HG03520 (cell line): ENCODE measurements at regions not wholly inside any gene's neighbourhood (a gene's known extent, or its start where the extent isn't known, plus 50 kb on each side); places are given as distances from the start of the nearest gene placed in this dataset.
"Not testable (repeated sequence)": the region's sequence is repeated elsewhere in the genome, so short reads cannot be mapped to it uniquely, and the experiment has no call there.

Source experiments
- ATAC-seq: cut with Tn5 transposase; IDR thresholded peaks from one replicate; pipeline ENCODE4 v1.9.1; 2021; ENCODE audit warnings: mild to moderate bottlenecking, moderate library complexity; ENCODE audit not compliant: unreplicated experiment

DNA sequence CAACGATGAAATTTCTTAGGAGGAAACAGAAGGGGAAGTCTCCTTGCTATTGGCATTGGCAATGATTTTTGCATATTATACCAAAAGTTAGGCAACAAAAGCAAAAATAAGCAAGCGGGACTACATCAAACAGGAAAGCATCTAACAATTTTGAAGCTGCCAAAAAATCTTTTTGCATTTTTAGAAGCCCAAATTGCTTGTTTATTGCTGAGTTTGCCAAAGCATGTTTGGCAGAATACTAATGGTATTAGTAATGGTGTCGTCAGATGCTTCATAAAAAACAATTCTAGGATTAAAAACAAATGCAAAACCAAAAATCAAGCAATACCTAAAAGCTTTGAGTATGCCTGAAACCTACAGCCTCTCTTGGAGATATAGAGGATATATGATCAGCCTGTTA, 80.0 kb downstream of the GALR1 start:
- no peak for ATAC-seq

DNA sequence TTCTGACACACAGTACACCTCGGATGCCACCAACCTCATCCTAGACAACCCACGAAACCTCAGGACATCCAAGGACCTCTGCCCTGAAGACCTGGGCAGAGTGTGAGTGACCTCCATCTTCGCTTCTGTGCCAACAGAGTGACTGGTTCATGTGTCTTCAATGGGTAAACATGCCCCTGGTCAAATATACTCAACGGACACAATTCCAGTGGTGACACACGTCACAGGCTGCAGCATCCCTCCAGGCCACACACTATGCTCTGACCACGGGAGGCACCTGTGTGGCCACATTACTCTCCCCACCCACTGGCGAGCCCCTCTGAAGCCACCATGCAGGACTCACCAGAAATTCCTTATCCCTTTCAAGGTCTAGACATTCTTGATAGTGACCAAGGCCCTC, 85.2 kb downstream of the GALR1 start:
- no peak for ATAC-seq

DNA sequence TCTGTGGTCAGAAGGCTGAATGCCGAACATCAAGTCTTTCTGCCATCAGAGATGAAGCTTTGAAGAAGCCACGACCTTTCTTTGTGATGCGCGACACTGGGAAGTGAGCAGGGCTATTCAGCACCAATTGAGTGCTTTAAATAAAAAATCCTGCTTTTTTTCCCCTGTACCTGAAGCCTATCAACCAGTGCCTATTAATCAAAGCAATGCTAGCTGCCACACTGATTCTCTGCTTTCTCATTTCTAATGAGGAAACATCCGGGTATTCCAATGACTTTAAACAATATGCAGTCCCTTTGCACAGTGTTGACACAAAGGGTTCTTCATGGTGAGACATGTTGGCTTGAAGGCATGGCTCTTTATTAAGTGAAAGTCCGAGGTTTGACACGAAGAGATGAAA, 88.0 kb downstream of the GALR1 start:
- ATAC-seq = no peak

DNA sequence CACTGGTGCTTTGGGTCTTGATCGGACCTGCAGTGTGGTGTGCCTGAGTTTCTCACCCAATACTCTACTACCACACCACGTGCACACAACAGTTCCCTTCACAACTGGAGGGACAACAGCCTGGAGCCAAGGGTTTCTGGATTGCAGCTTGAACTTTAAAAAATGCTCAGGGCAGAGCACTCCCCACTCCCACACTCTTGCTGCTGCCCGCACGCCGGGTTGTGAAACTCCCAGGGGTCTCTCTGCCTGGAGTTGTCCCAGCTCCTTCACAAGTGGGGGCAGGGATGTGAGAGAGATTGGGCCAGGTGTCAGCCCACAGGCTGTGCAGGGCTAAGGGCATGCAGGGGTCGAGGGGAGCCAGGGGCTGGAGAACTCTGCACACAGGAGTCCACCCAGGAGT, 89.4 kb downstream of the GALR1 start:
- ATAC-seq = no peak

DNA sequence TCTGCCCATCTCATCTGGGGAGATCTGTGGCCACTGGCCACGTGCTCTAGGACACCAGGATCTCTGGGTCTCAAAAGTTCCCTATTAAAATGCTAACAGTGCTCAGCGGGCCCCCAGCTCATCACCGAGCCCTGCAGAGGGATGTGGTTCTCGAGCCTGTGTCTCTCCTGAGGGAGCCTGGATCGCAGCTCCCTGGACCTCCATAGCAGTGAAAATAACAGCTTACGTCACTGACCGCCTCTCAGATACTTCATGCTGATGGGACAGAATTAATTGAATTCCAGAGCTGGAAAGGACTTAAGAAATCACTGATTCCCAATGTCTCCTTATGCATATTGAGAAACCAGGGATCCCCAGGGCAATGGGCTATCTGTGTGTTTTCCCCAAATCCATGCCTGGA, 90.0 kb downstream of the GALR1 start:
- no peak for ATAC-seq

DNA sequence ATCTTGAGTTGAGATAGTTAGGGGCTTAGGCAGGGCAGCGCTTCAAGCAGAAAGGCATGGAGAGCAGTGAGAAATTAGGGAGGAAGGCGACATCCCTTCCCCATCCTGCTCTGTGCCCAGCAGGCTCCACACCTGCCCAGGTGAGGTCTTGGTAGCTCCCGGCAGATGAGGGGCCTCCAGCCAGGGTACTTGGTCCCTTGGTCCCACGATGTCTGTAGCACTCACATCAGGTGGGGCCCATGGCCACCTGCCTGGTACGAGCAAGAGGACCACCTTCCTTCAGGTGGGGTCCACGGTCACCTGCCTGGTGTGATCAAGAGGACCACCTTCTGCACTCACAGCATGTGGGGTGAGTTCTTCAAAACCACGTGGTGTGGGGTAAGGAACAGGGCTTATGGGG, 91.2 kb downstream of the GALR1 start:
- ATAC-seq = no peak

DNA sequence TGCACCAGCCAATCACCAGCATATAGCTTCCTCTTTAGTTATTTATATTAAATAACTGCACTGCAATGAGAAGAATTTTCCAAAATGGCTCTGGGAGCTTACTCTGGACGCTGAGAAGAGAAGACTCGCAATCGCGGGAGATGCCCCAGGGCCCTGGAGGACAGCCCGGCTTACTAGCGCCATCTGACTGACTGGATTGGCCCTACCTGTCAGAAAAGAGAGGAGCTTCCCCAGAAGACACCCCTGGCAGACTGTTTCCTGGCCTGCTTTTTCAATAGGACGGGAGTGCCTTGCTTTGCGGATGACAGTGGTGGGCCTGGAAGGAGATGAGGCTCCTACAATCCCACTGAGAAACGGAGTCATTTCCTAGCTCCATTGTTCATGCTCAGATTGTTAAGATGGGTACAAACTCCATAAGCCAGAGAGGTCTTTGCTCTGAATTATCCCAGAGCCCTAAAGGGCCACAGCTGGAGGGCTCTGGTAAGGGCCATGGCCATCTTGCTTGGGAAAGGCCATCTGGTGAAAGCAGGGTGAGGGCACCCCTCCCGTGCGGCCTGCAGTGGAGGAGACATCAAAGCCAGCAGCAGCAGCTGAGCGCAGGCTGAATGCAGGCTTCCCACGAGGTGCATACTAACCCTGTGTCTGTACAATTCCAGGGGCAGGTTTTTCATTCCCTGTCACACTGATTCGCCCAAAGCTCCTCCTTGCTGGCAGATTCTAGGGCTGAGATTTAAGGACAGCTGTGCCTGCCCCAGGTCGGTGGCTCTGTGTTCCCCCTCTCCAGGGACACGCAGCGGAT, 92.1 kb downstream of the GALR1 start:
- ATAC-seq = no peak

DNA sequence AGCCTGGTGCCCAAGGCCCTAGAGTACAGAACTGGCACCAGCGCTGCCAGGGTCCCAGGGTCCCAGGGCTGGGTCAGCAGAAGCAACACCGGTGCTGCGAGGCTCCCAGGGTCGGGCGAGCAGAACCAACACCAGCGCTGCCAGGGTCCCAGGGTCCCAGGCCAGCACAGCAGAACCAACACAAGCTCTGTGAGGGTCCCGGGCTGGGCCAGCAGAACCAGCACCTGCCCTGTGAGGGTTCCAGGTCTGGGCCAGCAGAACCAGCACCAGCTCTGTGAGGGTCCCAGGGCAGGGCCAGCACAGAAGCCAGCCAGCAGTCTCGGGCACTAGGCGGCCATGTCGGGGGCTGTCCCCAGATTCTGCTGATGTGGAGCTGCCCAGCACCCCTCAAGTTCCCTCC, 93.1 kb downstream of the GALR1 start:
- no peak for ATAC-seq

DNA sequence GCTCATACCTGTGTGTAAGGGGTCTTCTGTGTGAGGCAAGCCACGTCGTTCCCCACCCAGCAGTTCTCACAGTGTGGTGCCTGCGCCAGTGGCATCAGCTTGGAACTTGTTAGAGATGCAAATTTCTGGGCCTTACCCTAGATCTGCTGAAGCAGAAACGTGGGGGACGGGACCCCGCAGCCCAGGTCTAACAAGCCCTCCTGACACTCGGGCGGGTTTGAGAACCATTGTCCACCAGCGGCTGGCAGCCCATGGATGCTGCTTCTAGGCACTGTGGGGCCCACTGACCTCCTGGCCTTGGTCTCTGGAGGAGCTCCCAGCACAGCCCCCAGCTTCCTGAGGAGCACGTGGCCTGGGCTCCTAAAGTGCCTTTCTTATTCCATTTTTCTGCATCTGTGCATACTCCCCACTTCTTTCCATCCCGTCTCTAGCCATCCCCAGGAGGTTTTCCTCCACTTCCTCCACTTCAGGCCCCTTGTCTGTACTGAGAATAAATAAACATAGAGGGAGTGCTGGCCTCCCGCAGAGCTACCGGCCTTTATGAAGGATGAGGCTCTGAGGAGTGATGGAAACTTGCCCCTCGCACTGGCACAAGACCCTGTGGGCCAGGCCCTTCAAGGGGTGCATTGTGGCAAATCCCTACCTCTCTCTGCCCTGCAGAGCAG, 94.3 kb downstream of the GALR1 start:
- ATAC-seq = no peak

DNA sequence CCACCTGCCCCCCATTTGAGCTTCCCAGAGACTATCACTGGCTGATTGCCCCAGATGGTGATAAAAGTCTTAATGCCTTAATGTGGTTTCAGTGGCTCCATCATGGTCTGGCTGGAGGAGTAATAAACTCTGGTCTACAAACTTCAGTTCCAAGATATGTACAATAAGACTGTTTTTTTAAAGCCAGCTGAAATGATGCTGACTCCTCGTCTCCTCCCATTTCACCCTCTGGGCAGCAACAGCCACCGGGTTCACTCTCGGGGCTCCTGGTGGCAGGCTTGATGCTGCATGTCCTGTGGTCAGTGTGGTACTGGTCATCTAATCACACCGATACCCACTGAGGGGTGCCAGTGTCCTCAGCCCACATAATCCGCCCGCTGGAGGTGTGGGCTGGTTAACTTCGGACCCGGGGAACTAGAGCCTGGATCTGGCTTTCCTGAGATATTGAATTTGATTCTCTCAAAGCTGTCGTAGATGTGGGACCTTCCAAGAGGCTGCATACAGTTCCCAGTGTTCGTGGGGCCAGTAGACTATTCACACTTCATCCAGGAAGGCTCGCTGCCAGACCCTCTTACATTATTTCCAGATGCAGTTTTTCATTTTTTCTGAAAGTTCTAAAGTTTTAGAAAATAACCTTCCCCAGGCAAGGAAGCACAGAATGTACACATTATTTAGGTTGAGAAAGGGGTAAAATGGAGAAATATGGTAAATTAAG, 95.3 kb downstream of the GALR1 start:
- no peak for ATAC-seq

DNA sequence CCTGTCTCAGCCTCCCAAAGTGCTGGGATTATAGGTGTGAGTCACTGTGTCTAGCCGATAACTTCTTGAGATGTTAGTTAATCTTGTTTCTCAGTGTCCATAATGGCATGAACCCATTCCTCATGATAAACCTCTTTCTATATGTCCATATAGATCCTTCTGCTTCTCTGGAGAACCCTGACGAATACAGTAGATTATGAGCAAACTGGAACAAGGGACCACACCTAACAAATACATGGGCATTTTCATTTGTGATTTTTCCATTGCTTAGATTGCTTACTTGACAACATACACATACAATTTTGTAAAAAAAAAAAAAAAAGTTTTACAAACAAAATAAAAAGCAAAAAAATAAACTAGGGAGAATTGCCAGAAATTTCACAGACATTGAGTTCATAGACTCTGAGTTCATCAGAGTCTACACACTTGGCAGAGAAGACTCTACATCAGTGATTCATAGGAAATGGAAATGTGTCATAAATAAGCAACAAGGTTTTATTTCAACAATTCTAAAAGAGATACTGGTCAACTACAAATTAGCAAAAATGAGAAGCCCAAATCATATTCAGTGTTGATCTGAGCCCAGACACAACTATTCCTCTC, 96.7 kb downstream of the GALR1 start:
- ATAC-seq = no peak

DNA sequence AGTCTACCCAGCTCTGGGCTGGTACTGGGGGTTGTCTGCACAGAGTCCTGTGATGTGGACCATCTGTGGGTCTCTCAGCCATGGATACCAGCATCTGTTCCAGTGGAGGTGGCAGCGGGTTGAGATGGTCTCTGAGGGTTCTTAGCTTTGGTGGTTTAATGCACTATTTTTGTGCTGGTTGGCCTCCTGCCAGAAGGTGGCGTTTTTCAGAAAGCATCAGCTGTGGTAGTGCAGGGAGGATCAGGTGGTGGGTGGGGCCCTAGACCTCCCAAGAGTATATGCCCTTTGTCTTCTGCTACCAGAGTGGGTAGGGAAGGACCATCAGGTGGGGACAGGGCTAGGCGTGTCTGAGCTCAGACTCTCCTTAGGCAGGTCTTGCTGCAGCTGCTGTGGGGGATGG, 103.7 kb downstream of the GALR1 start:
- ATAC-seq = not testable (repeated sequence)

DNA sequence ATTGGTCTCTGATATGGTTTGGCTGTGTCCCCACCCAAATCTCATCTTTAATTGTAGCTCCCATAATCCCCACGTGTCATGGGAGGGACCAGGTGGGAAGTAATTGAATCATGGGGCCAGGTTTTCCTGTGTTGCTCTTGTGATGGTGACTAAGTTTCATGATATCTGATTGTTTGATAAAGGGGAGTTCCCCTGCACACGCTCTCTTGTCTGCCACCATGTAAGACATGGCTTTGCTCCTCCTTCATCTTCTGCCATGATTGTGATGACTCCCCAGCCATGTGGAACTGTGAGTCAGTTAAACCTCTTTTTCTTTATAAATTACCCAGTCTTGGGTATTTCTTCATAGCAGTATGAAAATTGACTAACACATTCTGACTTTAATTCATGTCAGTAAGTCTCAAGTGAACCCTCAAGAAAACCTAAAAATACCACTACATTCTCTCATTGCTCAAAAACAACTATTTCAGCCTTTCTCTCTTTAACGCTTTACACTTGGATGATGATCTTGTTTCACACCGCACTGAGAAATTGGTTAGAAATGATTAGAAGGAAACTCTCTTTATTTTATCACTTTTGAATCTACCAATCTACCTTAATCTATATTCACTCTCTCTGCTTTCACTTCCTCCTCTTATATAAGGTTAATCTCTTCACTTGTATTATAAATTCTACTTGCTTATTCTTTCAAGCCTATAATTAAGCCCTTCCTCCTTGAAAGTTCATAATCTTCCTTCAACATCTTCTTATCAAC, 110.1 kb downstream of the GALR1 start:
- no peak for ATAC-seq

DNA sequence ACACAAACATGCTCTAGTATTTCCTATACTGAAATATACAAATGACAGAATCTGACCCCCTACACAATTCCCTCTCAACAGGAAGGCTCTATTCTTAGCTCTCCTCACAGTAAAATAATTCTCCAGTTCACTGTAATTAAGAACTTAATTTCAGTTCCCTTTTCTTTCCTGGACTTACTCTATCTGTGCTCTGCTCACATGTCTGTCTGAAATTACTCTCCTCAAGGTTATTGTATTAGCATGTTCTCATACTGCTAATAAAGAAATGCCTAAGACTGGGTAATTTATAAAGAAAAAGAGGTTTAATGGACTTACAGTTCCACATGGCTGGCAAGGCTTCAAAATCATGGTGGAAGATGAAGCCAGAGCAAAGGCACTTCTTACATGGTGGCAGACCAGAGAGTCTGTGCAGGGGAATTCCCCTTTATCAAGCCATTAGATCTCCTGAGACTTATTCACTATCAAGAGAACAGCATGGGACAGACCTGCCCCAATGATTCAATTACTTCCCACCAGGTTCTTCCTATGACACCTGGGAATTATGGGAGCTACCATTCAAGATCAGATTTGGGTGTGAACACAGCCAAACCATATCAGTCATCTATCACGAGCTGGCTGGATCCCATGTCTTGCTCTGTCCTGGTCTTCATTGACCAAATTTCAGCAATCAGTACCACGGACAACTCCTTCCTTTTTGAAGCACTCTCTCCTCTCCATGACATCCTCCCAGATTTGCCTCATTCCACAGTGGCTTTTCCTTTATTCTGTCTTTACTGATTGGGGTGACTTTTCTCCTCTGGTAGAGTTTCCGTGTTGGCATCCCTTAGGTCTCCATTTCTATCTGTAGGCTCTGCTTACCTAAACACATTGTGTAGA, 110.9 kb downstream of the GALR1 start:
- ATAC-seq = no peak

DNA sequence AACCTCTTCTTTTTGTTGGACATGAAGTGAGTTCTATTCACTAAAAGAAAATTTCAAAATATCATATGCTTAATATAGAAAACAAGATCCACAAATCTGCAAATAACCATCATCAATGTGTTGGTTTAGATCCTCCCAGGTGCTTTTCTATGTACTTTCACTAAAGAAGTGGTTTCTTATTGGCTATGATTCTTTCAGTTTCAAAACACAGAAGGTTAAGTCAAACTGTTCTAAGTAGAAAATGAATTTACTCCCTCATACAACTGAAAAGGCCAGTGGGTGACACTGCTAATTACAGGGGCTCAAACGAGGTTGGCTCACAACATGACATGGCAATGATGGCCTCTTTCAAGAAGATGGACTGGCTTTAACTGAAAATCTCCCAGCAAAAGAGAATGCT, 111.7 kb downstream of the GALR1 start:
- no peak for ATAC-seq

DNA sequence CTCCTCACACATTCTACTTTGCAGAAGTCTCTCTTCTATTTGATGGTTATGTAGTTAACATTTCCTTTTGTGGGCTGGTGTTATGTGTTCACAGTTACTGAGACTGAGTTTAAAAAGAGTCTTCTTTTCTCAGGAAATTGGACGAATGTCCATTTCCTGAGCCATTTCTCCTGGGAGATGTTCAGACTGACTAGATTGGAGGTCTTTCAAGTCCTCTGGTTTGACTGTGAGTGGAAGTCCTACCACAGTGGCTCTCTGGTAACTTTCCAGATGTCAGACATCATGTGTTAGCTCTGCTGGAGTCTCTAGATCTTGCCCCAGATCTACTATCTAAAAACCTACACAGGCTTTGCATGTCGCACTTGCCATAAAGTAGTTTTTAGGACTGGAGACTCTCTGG, 116.0 kb downstream of the GALR1 start:
- ATAC-seq = no peak

DNA sequence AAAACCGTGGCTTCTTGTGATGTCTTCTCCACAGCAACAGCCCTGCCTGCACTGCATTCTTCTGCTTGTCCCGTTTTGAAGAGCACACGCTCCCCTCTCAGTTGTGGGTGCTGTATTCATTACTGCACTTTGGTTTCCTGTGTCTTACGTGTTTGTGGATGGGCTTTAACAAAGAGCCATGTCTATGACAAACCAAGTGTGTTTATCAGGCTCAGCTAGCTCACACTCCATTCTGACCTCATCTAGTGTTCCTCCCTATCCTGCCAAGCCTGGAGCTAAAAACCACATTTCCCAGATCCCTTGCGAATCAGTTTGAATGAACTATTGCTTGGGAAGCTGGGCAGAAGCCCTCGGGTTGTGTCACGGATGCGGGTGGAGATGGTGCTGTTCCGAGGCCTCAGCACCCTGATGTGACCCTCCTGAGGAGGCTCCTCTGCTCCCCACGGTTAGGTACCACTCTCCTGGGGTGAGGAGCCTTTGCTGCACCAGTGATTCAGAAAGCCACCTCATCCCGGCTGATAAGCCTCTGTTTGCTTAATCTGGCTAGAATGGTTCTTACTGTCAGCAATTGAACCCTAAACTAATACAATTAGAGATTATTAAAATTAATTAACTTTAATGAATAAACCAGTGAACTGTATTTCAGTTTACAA, 116.5 kb downstream of the GALR1 start:
- ATAC-seq = no peak

DNA sequence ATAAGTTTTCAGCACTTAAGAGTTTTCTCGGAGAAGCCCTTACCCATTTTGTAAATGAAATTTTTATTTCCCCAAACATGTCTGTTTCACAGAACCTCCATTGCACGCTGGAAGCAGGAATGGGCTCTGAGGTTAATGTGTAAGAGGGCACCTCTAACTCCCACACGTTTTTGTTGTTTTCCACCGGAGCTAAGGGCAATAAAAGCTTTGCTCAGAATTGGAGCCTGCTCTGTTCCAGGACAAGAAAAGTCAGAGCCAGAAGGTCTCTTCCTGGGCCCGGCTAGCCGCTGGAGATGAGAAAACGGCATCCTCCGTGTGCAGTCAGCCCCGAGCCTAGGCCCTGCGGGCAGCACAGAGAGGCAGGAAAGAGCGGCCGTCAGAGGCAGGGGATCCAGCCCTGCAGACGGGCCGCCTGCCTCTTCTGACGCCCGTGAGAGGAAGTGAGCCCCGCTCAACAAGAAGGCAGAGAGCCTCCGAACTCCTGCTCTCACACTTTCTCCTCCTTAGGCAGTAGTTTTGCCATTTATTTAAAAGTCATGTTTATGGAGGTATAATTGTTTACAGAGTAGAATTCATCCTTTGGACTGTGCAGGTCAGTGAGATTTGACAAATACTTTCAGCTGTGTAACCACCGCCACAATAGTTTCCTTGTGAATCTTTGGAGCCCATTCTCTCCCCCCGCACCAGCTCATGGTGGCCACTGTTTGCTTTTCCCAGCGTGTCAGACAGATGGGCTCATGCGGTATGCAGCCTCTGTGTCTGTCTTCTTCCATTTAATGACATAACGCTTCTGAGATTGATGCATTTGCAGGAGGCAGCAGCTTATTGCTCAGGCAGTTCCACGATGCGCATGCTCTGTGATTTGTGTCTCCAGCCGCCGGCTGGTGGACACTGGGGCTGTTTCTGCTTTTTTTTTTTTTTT, 117.3 kb downstream of the GALR1 start:
- ATAC-seq = no peak
